ENCODE measurements at regions not wholly inside any gene's neighbourhood (a gene's known extent, or its start where the extent isn't known, plus 50 kb on each side); places are given as distances from the start of the nearest gene placed in this dataset.

- Mint-ChIP-seq H3K36me3 (no peaks in the 10 kb centered on the region), H3K4me3 (peak overlapping the region; percentile 77 to 89), H3K27ac (peak overlapping the region; percentile 88 to 98 (median 96)), H3K27me3 (ENCODE audit: low read depth in 3 of 3) (peaks cover 1 to 4% (median 2%) of the 10 kb centered on the region in 3 donors), H3K4me1 (peaks cover 21% of the 10 kb centered on the region), H3K9me3 (no peaks in the 10 kb centered on the region)
- Histone ChIP-seq H3K27me3 (ENCODE audit: control insufficient read depth in 2 of 2, insufficient read depth in 2 of 2, low read length in 2 of 2) (no peaks in the 10 kb centered on the region), H4K20me1 (ENCODE audit: insufficient read depth, low read length) (no peaks in the 10 kb centered on the region), H2AFZ (ENCODE audit: insufficient read depth, low read depth, low read length, poor library complexity, severe bottlenecking) (peak overlapping the region; percentile 84), H3K79me2 (ENCODE audit: insufficient read depth, low read length) (no peaks in the 10 kb centered on the region), H3K9ac (ENCODE audit: insufficient read depth, low read length, poor library complexity, severe bottlenecking) (peak overlapping the region; percentile 81), H3K4me1 (ENCODE audit: control insufficient read depth in 1 of 2, insufficient read depth in 2 of 2, low read length in 2 of 2) (peaks cover 13 to 16% of the 10 kb centered on the region in 2 donors), H3K4me3 (replicated peaks in 1 of 3; ENCODE audit: low read depth in 2 of 3, low read length in 3 of 3) (peak overlapping the region; percentile 27 to 69 (median 55)), H3K9me3 (replicated peaks in 1 of 2; ENCODE audit: control insufficient read depth in 1 of 2, insufficient read depth in 1 of 2, low read length in 2 of 2) (no peaks in the 10 kb centered on the region), H3K4me2 (replicated peaks; ENCODE audit: extremely low read depth, low read length, poor library complexity, severe bottlenecking) (peak overlapping the region; percentile 79), H3K36me3 (replicated peaks in 1 of 2; ENCODE audit: control insufficient read depth in 1 of 2, insufficient read depth in 2 of 2, low read length in 2 of 2) (no peaks in the 10 kb centered on the region), H3K27ac (ENCODE audit: low read depth in 1 of 2, low read length in 2 of 2) (peak overlapping the region; percentile 90)
- peak in 1 of 3 donors; percentile 28 for DNase-seq
- 31% methylated on average over 9 of the region's 13 CpGs for WGBS (ENCODE audit: insufficient coverage)
- TF ChIP-seq, protein P1, sequence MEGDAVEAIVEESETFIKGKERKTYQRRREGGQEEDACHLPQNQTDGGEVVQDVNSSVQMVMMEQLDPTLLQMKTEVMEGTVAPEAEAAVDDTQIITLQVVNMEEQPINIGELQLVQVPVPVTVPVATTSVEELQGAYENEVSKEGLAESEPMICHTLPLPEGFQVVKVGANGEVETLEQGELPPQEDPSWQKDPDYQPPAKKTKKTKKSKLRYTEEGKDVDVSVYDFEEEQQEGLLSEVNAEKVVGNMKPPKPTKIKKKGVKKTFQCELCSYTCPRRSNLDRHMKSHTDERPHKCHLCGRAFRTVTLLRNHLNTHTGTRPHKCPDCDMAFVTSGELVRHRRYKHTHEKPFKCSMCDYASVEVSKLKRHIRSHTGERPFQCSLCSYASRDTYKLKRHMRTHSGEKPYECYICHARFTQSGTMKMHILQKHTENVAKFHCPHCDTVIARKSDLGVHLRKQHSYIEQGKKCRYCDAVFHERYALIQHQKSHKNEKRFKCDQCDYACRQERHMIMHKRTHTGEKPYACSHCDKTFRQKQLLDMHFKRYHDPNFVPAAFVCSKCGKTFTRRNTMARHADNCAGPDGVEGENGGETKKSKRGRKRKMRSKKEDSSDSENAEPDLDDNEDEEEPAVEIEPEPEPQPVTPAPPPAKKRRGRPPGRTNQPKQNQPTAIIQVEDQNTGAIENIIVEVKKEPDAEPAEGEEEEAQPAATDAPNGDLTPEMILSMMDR (IDR thresholded peaks at IDR 0.05): no peak
- intact Hi-C loops (cut with micrococcal nuclease): loop anchor here in 1 of 2 donors (5.0 kb wide), 3 partner anchors 116 to 296 kb away; no protein-coding TSS in a partner anchor
These were observed 232.5 kb upstream of the SERP2 start for GRCh38 chr13:44140888-44141724.

DNA sequence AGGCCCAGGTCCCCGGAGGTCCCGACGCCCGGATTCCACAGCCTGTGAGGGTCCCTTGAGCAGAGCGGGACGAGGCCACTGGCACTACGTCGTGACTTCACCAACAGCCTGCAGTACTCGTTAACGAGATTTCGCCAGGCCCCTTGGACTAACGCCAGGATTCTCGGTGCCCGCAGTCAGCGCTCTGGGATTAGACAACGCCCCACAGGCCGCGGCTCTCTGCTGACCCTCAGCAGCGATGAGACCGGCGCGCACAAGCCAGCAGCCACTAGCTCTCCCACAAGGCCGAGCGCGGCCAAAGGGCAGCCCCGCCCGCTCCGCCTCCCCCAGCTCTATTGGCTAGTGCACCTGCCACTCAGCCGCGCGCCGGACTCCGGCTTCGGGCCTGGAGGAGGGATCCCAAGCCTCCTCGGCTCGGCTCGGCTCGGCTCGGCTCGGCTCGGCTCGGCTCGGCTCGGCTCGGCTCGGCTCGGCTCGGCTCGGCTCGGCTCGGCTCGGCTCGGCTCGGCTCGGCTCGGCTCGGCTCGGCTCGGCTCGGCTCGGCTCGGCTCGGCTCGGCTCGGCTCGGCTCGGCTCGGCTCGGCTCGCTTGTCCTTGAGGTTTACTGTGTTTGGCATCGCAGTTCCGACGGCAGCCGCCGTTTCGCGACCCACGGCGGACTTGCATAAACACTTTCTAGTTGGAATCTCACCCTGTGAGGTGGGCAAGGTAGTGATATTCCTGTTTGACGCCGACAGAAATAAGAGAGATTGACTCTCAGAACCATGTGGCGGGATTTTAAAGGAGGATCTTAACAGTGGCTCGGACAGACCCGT is 231.7 kb upstream of the SERP2 start:
- Histone ChIP-seq H3K9ac (ENCODE audit: insufficient read depth, low read length, poor library complexity, severe bottlenecking) (peak overlapping the region; percentile 81), H3K27me3 (ENCODE audit: control insufficient read depth in 2 of 2, insufficient read depth in 2 of 2, low read length in 2 of 2) (no peaks in the 10 kb centered on the region), H3K4me1 (ENCODE audit: control insufficient read depth in 1 of 2, insufficient read depth in 2 of 2, low read length in 2 of 2) (peaks cover 13 to 16% of the 10 kb centered on the region in 2 donors), H2AFZ (ENCODE audit: insufficient read depth, low read depth, low read length, poor library complexity, severe bottlenecking) (peak overlapping the region; percentile 97), H3K4me2 (replicated peaks; ENCODE audit: extremely low read depth, low read length, poor library complexity, severe bottlenecking) (peak overlapping the region; percentile 88), H3K27ac (ENCODE audit: low read depth in 1 of 2, low read length in 2 of 2) (peak overlapping the region; percentile 90), H4K20me1 (ENCODE audit: insufficient read depth, low read length) (no peaks in the 10 kb centered on the region), H3K79me2 (ENCODE audit: insufficient read depth, low read length) (no peaks in the 10 kb centered on the region), H3K4me3 (replicated peaks in 1 of 3; ENCODE audit: low read depth in 2 of 3, low read length in 3 of 3) (peak overlapping the region; percentile 62 to 97 (median 75)), H3K36me3 (replicated peaks in 1 of 2; ENCODE audit: control insufficient read depth in 1 of 2, insufficient read depth in 2 of 2, low read length in 2 of 2) (no peaks in the 10 kb centered on the region), H3K9me3 (replicated peaks in 1 of 2; ENCODE audit: control insufficient read depth in 1 of 2, insufficient read depth in 1 of 2, low read length in 2 of 2) (no peaks in the 10 kb centered on the region)
- Mint-ChIP-seq H3K4me3 (peak overlapping the region; percentile 86 to 97), H3K36me3 (no peaks in the 10 kb centered on the region), H3K27me3 (ENCODE audit: low read depth in 3 of 3) (peaks cover 1 to 4% (median 2%) of the 10 kb centered on the region in 3 donors), H3K9me3 (no peaks in the 10 kb centered on the region), H3K27ac (peak overlapping the region; percentile 88 to 98 (median 96)), H3K4me1 (peaks cover 21% of the 10 kb centered on the region)
- TF ChIP-seq, protein P1 (IDR thresholded peaks at IDR 0.05): no peak
- peak; percentile 95 to 97 (median 96) for DNase-seq
- intact Hi-C loops (cut with micrococcal nuclease): loop anchor here in 1 of 2 donors (5.0 kb wide), 3 partner anchors 115 to 295 kb away; no protein-coding TSS in a partner anchor
- under 1% methylated on average over 60 of the region's 84 CpGs for WGBS (ENCODE audit: insufficient coverage)
